ENCODE measurements at regions not wholly inside any gene's neighbourhood (a gene's known extent, or its start where the extent isn't known, plus 50 kb on each side); places are given as distances from the start of the nearest gene placed in this dataset.
"Not testable (repeated sequence)": the region's sequence is repeated elsewhere in the genome, so short reads cannot be mapped to it uniquely, and the experiment has no call there.

DNA sequence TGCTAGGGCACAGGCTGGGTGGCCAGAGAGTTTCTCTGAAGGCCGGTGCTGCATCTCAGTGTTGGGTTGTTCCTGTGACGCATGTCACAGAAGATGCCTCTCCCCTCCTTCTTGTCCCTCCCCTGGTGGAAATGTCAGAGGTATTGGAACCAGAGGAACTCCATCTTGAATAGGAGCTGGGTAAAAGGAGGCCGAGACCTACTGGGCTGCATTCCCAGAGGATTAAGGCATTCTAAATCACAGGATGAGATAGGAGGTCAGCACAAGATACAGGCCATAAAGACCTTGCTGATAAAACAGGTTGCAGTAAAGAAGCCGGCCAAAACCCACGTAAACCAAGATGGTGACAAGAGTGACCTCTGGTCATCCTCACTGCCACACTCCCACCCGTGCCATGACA lies 50.3 kb upstream of the AGAP1 start:
- not testable (repeated sequence) for TF ChIP-seq CTCF, POLR2A (IDR thresholded peaks at IDR 0.05)
